WERI-Rb-1 (cell line): ENCODE measurements at regions not wholly inside any gene's neighbourhood (a gene's known extent, or its start where the extent isn't known, plus 50 kb on each side); places are given as distances from the start of the nearest gene placed in this dataset.

Experiments
- DNase-seq: peaks from one replicate; pipeline ENCODE4 v3.0.0-alpha.2; 2020
- H3K27ac ChIP-seq: fragments of 250-450 bp; sonication (Bioruptor Pico); 2 replicates; pipeline ENCODE4 v1.5.1; 2020; ENCODE audit warnings: mild to moderate bottlenecking, moderate library complexity
- H3K27me3 ChIP-seq: fragments of 250-450 bp; sonication (Bioruptor Pico); 2 replicates; pipeline ENCODE4 v1.5.1; 2021; ENCODE audit warnings: mild to moderate bottlenecking, low read depth, moderate library complexity; ENCODE audit not compliant: insufficient read depth, severe bottlenecking
- H3K36me3 ChIP-seq: fragments of 250-450 bp; sonication (Bioruptor Pico); 2 replicates; pipeline ENCODE4 v1.5.1; 2020; ENCODE audit warnings: mild to moderate bottlenecking, moderate library complexity
- H3K4me3 ChIP-seq: 2 replicates; pipeline ENCODE4 v1.5.1; 2011; ENCODE audit warnings: low read depth, mild to moderate bottlenecking, control low read depth, low read length
- H3K9me3 ChIP-seq: fragments of 250-450 bp; sonication (Bioruptor Pico); 2 replicates; pipeline ENCODE4 v1.5.1; 2021; ENCODE audit warnings: mild to moderate bottlenecking, moderate library complexity; ENCODE audit not compliant: severe bottlenecking
- CTCF ChIP-seq: IDR thresholded peaks from 2 replicates; pipeline ENCODE4 v1.5.1; 2011; ENCODE audit warnings: low read depth, mild to moderate bottlenecking, control low read depth, inconsistent platforms, low read length

- DNase-seq: no peak
- peaks cover 10% of the 10 kb centered on the region for H3K9me3 ChIP-seq
- no peaks in the 10 kb centered on the region for H3K36me3 ChIP-seq
- H3K27ac ChIP-seq: no peak overlapping the region
- H3K27me3 ChIP-seq: no peaks in the 10 kb centered on the region
- H3K4me3 ChIP-seq: no peak overlapping the region
- TF ChIP-seq CTCF: no peak
Observed at GRCh38 chr7:79734181-79734580, 280.7 kb upstream of the MAGI2 start.

DNA sequence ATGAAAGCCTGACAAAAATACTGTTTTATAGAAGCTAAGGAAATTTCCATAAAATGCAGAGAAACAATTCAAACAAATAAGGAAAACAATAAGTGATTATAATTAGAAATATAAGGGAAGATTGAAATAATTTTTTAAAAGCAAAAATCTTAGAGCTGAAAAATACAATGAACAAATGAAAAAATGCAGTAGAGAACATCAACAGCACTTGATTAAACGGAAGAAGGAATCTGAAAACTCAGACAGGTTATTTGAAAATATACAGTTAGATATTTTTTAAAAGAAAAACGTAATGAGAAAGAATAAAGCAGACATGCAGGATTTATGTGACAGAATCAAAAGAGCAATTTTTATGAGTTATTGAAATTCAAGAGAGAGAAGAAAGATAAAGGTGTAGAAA lies 279.1 kb upstream of the MAGI2 start:
- Histone ChIP-seq H3K27me3 (no peaks in the 10 kb centered on the region), H3K4me3 (no peak overlapping the region), H3K9me3 (peaks cover 10% of the 10 kb centered on the region), H3K27ac (no peak overlapping the region), H3K36me3 (no peaks in the 10 kb centered on the region)
- no peak for TF ChIP-seq CTCF
- DNase-seq: no peak

GRCh38 chr7:79730971-79731370 lies 277.5 kb upstream of the MAGI2 start:
- Histone ChIP-seq H3K9me3 (peaks cover 10% of the 10 kb centered on the region), H3K27me3 (no peaks in the 10 kb centered on the region), H3K36me3 (no peaks in the 10 kb centered on the region), H3K4me3 (no peak overlapping the region), H3K27ac (no peak overlapping the region)
- DNase-seq: no peak
- TF ChIP-seq CTCF: no peak

DNA sequence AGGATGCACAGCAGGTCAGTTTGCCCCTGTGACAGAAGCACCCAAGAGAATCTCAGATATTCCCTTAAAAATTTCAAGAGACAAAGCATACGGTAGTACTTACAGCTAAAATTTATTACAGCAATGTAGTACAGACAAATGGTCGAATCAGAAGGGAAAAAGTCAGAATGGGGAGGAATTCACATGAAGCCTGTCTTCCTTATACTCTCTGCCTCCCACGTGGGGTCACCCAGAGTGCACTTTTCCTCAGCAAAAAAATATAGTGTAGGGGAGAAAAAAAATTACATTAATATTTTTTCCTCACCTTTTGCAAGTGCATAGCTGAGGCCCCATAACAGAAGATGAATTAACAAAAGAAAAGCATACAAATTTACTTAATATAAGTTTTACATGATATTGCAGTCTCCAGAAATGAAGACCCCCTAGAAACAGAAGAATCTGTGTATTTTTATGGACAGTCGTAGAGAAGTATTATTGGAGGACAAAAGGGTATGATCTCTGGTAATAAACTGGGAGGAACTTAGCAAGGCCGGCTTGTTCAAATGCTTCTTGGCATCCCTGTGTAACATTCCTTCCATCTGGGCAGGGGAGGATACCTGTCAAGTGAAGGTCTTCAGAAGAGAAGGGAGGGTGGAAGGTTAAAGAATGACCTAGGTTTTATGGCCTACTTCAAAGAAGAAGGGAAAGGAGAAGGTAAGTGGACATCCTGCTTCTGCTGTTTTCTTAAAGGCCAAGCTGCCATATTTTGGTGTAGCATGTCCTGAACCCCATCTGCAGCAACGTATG lies 270.6 kb upstream of the MAGI2 start:
- Histone ChIP-seq H3K27me3 (no peaks in the 10 kb centered on the region), H3K27ac (no peak overlapping the region), H3K4me3 (no peak overlapping the region), H3K9me3 (no peaks in the 10 kb centered on the region), H3K36me3 (no peaks in the 10 kb centered on the region)
- DNase-seq: no peak
- TF ChIP-seq CTCF: no peak

DNA sequence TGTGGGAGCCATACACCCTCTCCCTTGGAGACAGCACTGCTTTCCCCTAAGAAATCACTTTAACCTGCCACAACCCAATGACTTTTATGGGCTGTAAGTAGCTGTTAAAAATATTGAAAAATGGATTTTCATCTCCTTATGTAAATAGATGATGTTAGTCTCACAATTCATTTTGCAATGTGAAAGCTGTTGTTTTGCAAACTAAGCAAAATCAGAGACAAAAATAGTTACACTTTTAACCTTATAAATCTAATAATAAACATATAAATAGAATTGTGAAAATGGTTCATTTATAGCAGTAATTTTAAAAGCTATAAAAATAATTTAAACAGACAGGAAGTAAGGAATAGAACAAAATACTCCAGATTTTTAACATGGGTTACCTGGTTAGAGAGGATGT lies 268.8 kb upstream of the MAGI2 start:
- Histone ChIP-seq H3K27me3 (no peaks in the 10 kb centered on the region), H3K9me3 (no peaks in the 10 kb centered on the region), H3K27ac (no peak overlapping the region), H3K4me3 (no peak overlapping the region), H3K36me3 (no peaks in the 10 kb centered on the region)
- no peak for DNase-seq
- TF ChIP-seq CTCF: no peak

GRCh38 chr7:79719216-79719615 lies 265.7 kb upstream of the MAGI2 start:
- H3K36me3 ChIP-seq: no peaks in the 10 kb centered on the region
- H3K4me3 ChIP-seq: no peak overlapping the region
- TF ChIP-seq CTCF: no peak
- H3K27ac ChIP-seq: no peak overlapping the region
- H3K9me3 ChIP-seq: no peaks in the 10 kb centered on the region
- no peak for DNase-seq
- H3K27me3 ChIP-seq: no peaks in the 10 kb centered on the region
